Right hindlimb (tissue), 1 donor: ENCODE measurements at regions not wholly inside any gene's neighbourhood (a gene's known extent, or its start where the extent isn't known, plus 50 kb on each side); places are given as distances from the start of the nearest gene placed in this dataset.

Experiments
- DNase-seq: peaks from one replicate; pipeline ENCODE4 v3.0.0-alpha.2; 2018

GRCh38 chr6:156559162-156559690 is 218.0 kb upstream of the ARID1B start:
- DNase-seq: no peak

DNA sequence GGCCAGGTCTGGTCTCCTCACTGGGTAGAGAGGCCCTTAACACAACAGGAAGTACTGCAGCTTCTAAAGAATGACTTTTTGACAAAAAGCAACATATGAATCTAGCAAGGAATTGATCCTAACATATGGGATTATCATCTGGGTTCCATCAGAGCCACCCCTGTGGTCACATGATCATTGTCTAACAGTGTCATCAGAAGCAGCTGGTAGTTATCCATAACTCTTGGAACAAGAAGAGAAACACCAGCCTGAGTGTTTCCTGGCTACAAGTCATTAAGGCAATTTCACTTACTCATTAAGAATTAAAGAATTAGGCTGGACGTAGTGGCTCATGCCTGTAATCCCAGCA is 219.3 kb upstream of the ARID1B start:
- no peak for DNase-seq

DNA sequence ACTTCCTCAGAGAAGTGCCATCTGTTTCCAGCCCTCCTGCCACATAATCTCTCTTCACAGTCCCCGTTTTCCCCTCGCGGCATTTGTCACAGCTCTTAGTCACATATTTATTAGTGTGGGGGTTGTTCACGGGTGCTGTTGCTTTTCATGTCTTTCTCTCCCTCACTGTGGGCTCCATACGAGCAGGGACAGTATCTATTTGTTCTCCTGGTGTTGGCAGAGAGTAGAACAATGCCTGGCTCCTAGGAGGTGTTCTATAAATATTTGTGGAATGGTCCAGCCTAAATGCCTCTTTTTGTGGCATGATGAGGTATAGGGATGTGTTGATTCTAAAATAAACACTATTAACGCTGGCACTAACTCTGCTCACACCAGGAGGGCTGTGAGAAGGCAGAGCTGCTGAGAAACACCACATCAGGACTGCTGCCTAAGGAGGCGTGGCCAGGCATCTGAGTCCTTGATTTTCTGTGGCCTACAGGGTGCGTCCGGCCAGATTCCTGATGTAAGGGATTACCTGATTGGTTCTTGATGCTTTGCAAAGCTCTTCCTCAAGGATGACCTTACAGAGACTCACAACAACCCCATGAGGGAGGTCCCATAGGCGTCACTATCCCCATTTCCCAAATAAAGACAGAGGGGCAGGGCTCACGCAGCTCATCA is 219.8 kb upstream of the ARID1B start:
- peak; percentile 33 for DNase-seq

DNA sequence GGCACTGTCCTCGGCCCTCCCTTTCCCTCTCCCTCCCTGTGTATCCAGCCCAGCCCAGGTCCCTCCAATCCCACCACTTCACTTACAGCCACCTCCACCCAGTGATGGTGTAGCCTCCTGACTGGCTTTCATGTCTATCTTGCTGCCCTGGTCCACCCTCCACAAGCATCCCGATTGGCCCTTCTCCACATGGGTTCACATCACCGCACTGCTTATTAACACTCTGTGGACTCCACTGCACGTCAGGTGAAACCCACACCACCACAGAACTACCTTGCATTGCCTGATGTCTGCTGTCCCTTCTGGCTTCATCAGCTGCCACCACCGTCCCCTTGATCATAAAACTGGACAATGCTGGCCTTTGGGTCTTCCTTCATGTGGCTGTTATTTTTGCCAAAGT is 220.4 kb upstream of the ARID1B start:
- no peak for DNase-seq

DNA sequence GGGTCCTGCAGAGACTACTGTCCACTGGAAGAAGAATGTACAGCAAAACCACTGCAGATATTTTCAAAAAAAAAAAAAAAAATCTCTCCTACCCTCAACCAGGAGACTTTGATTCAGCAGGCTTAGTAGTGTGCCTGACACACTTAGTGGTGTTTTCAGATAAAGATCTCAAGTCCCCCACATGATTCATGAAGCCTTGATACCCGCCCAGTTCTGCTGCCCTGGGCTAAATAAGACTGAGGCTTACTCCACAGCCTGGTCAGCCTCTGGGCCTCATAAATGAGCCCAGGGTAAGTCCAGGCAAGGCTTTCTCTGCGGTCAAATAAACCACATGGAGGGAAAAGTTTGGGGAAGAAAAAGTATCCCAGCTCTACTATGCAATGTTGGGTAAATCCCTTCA is 222.1 kb upstream of the ARID1B start:
- no peak for DNase-seq

GRCh38 chr6:156554160-156554559 is 223.0 kb upstream of the ARID1B start:
- DNase-seq: no peak

DNA sequence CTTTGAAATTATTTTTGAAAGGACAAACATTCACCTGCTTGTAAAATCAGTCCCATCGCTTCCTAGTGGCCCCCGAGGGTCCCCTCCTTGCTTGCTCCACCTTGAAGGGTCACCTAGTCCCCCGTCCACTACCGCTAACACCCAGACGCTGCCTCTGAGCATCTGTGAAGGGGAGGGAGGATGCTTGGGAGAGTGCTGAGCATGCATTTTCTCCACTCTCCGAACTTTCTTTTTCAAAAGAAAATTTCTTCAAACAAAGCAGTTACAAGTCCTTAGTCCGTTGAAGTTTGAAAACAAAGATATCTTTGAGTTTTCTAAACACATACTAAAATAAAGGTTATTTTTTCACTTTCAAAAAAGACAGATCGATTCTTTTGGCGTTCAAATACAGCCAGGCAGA is 224.3 kb upstream of the ARID1B start:
- no peak for DNase-seq

DNA sequence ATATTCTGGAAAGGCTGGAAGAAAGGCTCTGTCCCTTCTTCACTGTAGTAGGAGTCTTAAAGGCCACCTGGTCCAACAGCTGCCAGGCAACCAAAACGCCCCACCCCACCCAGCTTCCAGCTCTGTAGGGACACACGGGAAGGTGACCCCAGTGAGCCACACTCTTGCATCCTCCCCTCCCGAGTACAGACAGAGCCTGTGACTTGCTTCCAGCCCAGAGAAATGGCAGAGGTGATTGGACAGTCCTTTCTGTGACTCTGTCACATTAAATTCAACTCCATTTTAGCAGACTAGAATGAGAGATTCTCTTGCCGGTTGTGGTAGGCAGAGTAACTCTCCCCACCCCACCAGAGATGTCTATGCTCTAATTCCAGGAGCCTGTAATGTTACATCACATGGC is 226.2 kb upstream of the ARID1B start:
- no peak for DNase-seq

GRCh38 chr6:156545931-156546330 is 231.2 kb upstream of the ARID1B start:
- no peak for DNase-seq

GRCh38 chr6:156545021-156545420 is 232.2 kb upstream of the ARID1B start:
- no peak for DNase-seq

GRCh38 chr6:156544046-156544445 is 233.1 kb upstream of the ARID1B start:
- no peak for DNase-seq

GRCh38 chr6:156543431-156543830 is 233.7 kb upstream of the ARID1B start:
- no peak for DNase-seq

- DNase-seq: no peak
Measured at GRCh38 chr6:156538875-156539660, 238.1 kb upstream of the ARID1B start.

GRCh38 chr6:156534594-156534993 is 242.6 kb upstream of the ARID1B start:
- no peak for DNase-seq

GRCh38 chr6:156533872-156534524 is 243.2 kb upstream of the ARID1B start:
- DNase-seq: no peak

- DNase-seq: no peak
Measured at GRCh38 chr6:156526081-156526480, 251.1 kb upstream of the ARID1B start.

- no peak for DNase-seq
Measured at GRCh38 chr6:156525541-156525940, 251.6 kb upstream of the ARID1B start.

GRCh38 chr6:156519940-156520339 is 257.2 kb upstream of the ARID1B start:
- DNase-seq: no peak

GRCh38 chr6:156517088-156517487 is 260.1 kb upstream of the ARID1B start:
- no peak for DNase-seq

DNA sequence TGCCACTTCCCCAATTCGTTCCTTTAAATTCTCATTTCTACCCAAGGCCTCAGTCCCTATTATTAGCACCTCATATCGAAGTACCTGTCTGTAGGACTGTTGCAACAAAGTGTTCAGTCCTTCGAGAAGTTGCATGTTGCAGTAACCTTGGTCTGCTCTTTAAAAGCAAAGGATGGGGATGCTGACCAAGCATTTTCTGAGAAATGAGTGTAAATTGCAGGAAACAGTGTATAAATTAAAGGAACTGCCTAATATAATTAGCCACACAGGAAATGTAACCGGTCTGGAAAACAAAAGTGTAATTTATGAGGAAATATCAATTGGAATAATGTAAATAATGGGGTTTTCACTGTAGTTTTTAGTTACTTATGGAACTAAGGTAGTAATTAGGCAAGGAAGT is 261.9 kb upstream of the ARID1B start:
- no peak for DNase-seq

DNA sequence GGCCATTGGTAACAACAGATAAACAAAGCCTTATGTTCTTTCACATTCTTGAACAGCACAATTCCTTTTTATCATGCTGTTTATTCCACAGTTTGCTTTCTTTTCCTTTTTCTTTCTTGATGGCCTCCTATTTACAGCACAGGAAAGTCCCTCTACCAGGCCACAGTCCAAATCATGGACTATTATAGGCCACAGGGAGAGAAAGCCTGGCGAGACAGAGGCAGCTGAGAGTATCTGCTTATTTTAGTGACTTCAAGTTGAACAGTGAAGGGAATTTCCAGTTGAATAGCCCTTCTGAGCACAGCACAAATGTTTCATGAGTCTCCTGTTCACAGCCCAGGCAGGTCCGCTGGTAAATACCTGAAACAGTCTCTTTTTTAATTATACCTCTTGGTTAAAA is 263.7 kb upstream of the ARID1B start:
- no peak for DNase-seq

DNA sequence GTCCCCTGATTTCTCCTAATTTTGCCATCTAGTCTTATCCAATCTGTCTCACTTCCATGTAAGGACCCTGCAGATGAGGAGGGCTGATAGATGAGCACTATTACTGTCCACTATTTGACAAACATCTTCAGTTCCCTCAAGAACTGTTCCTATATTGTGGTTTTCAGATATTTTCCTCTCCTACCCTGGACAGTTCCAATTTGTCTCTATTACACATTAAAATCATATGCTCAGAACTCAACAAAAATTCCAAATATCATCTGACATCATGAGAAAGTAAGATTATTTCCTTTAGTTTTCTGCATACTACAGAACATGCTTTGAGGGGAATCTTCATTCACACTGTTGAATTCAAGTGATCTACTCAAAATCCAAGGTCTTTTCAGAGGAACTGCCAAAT is 265.6 kb upstream of the ARID1B start:
- DNase-seq: no peak

DNA sequence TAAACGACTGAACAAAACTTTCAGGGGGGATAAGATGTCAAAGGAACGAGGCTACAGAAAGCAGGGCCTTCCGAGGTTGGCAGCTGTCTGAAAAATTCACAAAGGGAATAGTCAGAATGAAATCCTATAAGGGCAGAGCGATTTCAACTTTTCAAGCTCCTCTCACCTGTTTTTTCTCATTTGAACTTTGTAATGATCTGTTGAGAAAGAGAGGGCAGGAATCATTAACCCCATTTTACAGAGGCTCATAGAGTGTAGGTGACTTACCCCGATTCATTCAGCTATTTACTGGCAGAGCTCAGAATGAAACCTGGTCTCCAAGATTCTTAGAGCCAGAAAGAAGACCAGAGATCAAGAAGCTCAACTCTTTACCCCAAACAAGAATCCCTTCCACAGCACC is 266.1 kb upstream of the ARID1B start:
- DNase-seq: no peak

GRCh38 chr6:156510242-156510641 is 266.9 kb upstream of the ARID1B start:
- no peak for DNase-seq
